Stimulated activated naive CD8-positive, alpha-beta T cell treated with anti-CD3 and anti-CD28 coated beads, Interleukin-15, Interleukin-2, amounts not matched to agents 100 U/mL and 50 U/mL, for 24 hours (primary cell): ENCODE measurements at regions not wholly inside any gene's neighbourhood (a gene's known extent, or its start where the extent isn't known, plus 50 kb on each side); places are given as distances from the start of the nearest gene placed in this dataset.

Source experiments
- ATAC-seq: fragments of 150-1000 bp; cut with Tn5 transposase; one replicate; pipeline ENCODE4 v1.10.0; 2021
- DNase-seq: peaks from one replicate; pipeline ENCODE4 v3.0.0; 2021

GRCh38 chr14:96979611-96980074 lies 182.5 kb downstream of the VRK1 start:
- DNase-seq (no peak), ATAC-seq (no peak)

- ATAC-seq (no peak), DNase-seq (no peak)
Measured at GRCh38 chr14:96980835-96981234, 183.7 kb downstream of the VRK1 start.

GRCh38 chr14:96986256-96987085 lies 189.3 kb downstream of the VRK1 start:
- DNase-seq (no peak), ATAC-seq (no peak)

GRCh38 chr14:96987086-96987474 lies 189.9 kb downstream of the VRK1 start:
- DNase-seq (no peak), ATAC-seq (no peak)

DNA sequence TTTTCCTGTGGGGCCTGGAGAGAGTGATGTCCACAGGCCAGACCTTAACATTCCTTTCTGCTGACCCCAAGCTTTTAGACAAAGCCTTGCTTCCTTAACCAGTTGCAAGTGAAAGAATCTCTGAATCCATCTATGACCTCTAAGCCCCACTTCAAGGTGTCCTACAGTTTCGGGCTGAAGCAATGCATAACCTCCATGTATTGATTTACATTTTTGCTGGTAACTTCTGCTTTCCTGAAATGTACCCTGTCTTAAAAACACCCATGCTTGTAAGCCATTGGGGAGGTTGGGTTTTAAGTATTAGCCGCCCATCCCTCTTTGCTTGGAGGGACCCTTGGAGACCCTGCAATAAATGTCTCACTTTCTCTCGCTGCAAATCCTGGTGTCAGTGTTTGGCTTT lies 190.6 kb downstream of the VRK1 start:
- DNase-seq (no peak), ATAC-seq (no peak)

GRCh38 chr14:96989306-96989705 lies 192.1 kb downstream of the VRK1 start:
- DNase-seq (no peak), ATAC-seq (no peak)

DNA sequence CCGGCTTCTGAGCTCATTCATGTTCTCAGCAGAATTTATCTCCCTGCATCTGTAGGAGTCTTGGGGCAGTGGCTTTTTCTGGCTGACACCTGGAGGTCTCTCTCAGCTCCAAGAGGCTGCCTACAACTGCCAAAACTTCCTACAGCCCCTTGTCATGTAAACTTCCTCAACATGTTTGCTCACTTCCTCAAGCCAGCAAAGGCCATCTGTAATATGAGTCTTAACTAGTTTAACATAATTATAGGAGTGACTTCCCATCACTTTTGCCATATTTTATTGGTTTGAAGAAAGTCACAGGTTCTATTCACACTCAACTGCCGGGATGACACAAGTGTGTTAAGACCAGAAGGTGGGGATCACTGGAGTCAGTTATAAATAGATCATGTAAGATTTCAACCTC lies 194.0 kb downstream of the VRK1 start:
- DNase-seq (no peak), ATAC-seq (no peak)

- DNase-seq (no peak), ATAC-seq (no peak)
Measured at GRCh38 chr14:96994999-96995398, 197.8 kb downstream of the VRK1 start.

GRCh38 chr14:96997269-96997668 lies 200.1 kb downstream of the VRK1 start:
- ATAC-seq, result no peak
- no peak for DNase-seq

DNA sequence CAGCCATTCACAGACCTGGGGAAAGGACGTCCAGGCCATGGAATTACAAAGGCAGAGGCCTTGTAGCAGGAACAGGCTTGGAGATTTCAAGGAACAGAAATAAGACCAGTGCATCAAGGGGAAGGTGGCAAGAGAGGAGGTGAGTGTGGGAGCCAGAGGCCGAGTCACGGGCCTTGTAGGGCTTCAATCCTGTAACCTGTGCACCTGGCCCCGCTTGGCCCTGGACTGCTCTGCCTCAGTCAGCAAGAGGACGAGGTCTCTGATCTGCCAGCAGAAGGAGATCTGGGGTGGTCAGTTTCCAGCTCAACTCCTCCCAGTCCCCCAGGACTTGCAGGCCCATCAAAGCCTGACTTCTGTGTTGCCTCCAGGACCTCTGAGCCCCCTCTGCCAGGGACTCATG lies 200.8 kb downstream of the VRK1 start:
- ATAC-seq (no peak), DNase-seq (no peak)

DNA sequence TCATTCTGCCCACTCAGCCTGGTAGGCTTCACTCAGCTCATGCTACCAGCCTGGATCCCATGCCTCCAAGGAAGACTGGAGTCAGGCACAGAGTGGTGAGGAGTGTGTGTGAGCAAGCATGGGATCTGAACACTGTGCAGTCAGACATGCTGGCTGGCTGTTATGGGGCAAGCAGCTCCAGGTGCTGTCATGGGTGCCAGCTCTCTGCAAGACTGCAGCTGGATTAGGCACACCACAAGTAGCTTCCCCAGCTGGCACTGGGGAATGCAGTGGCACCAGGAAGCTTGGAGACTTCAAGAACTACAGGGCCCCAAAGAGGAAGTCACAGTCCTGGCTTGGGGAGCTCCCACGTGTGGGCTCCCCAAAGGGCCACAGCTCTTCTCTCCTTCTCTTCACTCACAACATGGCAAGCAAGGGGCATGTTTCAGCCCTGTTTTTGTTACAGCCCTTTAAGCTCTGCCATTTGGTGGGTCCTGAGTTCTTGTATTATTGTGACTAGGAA lies 202.5 kb downstream of the VRK1 start:
- DNase-seq, result no peak
- no peak for ATAC-seq

DNA sequence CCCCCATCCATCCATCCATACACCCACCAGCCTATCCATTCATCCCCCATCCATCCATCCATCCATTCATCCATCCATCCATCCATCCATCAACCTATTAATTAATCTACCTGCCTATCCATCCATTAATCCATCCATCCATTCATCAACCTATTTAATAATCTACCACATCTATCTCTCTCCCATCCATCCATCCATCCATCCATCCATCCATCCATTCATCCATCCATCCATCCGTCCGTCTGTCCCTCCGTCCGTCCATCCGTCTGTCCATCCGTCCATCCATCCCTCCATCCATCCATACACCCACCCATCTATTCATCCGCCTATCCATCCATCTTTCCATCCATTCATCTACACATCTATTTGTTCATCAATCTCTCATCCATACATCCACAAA lies 205.3 kb downstream of the VRK1 start:
- DNase-seq (no peak), ATAC-seq (no peak)

- no peak for ATAC-seq
- no peak for DNase-seq
Measured at GRCh38 chr14:97005934-97006333, 208.8 kb downstream of the VRK1 start.

GRCh38 chr14:97010491-97011160 lies 213.4 kb downstream of the VRK1 start:
- no peak for DNase-seq
- ATAC-seq, result no peak

GRCh38 chr14:97013878-97014277 lies 216.7 kb downstream of the VRK1 start:
- ATAC-seq (no peak), DNase-seq (no peak)

- ATAC-seq (no peak), DNase-seq (no peak)
Measured at GRCh38 chr14:97021001-97021400, 223.8 kb downstream of the VRK1 start.

DNA sequence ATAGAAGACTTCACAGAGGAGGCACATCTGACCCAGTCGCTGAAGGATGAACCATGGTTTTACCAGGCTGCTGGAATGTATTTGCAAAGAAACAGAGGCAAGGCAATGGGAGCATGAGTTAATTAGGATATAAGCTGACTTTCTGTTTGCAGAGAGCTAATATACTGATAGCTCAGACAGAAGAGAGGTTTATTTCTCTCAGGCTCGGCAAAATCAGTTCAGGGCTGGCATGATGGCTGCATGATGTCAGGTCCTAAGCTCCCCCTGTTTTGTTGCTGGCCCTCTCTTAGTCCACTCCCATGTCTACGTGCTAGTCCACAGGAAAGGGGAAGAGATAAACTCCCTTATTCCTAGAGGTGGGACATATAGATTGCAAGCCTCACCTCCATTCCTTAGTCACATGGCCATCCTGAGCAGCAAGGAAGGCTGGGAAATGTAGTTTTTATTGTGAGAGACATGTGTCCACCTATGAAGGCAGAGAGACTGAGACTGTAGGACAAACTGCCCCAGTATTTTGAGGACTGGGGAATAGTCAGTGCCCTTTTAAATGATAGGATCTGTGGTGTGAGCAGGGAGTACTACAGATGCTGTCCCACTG lies 224.5 kb downstream of the VRK1 start:
- no peak for ATAC-seq
- no peak for DNase-seq

GRCh38 chr14:97022741-97023140 lies 225.6 kb downstream of the VRK1 start:
- ATAC-seq (no peak), DNase-seq (no peak)

DNA sequence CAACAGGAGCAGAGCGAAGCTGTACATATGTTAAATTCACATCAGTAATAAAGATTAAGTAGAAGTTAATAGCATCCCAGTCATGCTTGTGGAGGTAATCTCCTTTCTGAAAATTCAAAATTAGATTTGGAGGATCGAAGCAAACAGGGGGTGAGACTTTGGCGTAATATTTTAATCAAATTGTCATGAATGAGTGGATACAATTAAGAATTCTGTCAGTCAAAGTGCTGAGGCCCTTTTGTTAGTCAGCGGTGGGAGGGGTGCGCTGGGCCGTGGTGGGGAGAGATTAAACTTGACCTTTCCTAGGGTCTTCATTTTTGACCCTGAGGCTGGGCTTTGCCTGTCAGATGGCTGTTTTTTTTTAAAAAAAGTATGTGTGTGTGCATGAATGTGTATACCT lies 226.7 kb downstream of the VRK1 start:
- no peak for DNase-seq

DNA sequence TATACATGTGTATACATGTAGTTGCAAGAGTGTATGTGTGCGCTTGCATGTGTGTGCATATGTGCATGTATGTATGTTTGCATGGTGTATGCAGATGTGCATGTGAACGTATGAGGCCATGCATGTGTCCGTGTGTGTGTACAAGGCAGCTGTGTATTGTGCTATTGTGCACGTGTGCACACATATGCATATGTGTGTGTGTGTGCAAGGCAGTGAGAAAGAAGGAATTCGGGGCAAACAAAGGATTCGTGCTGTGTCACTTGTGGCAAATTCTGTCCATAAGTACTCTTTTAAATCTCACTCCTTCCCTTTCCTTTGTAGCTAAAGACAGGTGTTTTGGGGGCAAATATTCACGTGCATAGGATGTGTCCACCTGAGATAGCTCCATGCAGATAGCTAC lies 227.1 kb downstream of the VRK1 start:
- ATAC-seq (no peak), DNase-seq (no peak)

More for the DNA sequence above, 226.7 kb downstream of the VRK1 start:
- no peak for ATAC-seq

GRCh38 chr14:97025722-97026121 lies 228.5 kb downstream of the VRK1 start:
- DNase-seq, result no peak
- ATAC-seq, result no peak

DNA sequence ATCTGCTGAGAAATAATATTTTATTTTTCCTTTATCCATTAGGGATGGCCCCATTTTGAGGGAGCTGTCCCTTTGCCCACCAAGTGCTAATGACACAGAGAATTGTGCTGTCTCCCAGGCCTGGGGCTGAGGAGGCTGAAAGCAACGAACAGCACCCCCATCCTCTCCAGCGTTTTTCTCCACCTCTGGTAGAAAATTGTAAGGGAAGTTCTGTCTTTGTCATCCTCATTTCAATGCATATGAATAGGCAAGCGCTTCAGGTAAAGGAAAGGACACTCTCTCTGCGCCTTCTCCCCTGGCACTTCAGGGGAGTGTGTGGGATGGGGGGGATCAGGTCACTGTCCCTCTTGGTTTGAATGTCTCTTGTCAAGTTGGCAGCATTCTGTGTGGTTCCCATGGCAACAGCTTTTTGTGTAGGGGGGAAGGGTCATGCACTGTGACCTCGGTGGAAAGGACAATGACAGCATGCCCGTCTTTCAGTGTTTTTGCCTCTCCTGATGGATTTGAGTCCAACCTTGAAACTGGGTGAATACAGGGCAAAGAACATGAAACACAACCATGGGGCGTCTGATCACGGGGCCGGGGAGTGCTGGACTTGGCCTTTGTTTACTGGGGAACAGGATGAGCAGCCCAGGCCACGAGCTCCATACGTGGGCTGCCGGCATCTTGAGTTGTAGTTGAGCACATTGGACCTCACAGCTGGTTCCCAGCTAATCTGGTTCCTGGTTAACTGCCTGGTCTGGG lies 230.2 kb downstream of the VRK1 start:
- ATAC-seq, result no peak
- DNase-seq, result no peak
